ENCODE measurements at regions not wholly inside any gene's neighbourhood (a gene's known extent, or its start where the extent isn't known, plus 50 kb on each side); places are given as distances from the start of the nearest gene placed in this dataset.

DNA sequence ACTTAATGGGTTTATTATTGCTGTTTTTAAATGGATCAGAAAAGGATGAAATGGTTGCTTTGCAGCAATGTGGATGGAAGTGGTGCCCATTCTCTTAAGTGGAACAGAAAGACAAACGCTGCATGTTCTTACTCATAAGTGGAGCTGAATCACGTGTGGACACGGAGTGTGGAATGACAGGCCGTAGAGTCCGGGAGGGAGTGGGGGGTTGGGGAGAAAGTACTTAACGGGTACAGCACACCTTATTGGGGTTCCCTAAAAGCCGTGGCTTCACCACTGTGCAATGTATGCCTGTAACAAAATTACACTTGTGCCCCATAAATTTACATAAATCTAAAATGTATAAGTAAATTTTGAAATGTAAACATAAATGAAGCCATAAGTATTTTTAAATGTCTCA is 64.0 kb upstream of the CTDP1 start:
- peak in 3 of 5 donors; percentile 8 to 20 (median 12) for DNase-seq
- Histone ChIP-seq H3K9me3 (no peaks in the 10 kb centered on the region), H3K4me1 (ENCODE audit: insufficient read depth) (peaks cover 9% of the 10 kb centered on the region), H3K4me3 (no peak overlapping the region), H3K27me3 (no peaks in the 10 kb centered on the region), H3K27ac (no peak overlapping the region), H3K36me3 (no peaks in the 10 kb centered on the region)
- TF ChIP-seq EP300 (IDR thresholded peaks at IDR 0.05) (no peak), POLR2A (IDR thresholded peaks at IDR 0.05) (no peak)
- TF ChIP-seq, protein P1, sequence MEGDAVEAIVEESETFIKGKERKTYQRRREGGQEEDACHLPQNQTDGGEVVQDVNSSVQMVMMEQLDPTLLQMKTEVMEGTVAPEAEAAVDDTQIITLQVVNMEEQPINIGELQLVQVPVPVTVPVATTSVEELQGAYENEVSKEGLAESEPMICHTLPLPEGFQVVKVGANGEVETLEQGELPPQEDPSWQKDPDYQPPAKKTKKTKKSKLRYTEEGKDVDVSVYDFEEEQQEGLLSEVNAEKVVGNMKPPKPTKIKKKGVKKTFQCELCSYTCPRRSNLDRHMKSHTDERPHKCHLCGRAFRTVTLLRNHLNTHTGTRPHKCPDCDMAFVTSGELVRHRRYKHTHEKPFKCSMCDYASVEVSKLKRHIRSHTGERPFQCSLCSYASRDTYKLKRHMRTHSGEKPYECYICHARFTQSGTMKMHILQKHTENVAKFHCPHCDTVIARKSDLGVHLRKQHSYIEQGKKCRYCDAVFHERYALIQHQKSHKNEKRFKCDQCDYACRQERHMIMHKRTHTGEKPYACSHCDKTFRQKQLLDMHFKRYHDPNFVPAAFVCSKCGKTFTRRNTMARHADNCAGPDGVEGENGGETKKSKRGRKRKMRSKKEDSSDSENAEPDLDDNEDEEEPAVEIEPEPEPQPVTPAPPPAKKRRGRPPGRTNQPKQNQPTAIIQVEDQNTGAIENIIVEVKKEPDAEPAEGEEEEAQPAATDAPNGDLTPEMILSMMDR (IDR thresholded peaks at IDR 0.05): no peak
- 78 to 84% (median 80%) methylated on average over 7 of the region's 7 CpGs for WGBS, 3 donors
- intact Hi-C loops (cut with DNase I): no loop called here

DNA sequence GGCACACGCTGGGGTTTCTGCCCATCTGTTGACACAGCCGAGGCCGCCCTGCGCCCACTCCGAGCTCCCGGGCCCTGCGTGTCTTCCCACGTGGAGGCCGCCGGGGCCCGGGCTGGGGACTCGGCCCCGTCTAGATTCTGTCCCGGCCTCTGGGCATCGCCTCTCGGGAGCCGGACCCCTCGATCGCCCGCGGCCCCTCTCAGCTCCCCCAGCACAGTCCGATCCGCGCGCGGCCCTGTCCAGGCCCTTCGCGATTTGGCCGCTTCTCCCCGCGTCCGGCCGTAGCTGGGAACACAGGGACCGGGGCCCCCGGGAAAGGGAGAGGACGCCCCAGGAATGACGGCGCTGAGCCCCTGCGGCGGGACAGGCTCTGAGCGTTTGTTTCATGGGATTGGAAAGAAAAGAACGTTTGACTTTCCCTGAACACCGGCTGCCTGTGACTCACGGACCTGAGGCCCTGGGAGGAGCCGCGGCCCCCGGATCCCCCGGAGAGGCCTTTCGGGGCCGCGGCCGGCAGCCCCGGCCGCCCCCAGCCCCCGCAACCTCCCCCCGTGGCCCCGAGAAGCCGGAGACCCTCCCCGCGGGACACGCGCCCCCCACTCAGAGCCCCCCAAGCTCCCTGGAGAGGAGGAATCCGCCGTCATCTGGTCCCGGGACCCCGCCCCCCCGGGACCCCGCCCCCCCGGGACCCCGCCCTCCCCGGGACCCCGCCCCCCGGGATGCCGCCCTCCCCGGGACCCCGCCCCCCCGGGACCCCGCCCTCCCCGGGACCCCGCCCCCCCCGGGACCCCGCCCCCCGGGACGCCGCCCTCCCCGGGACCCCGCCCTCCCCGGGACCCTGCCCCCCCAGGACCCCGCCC is 62.7 kb upstream of the CTDP1 start:
- TF ChIP-seq POLR2A (IDR thresholded peaks at IDR 0.05) (no peak), EP300 (IDR thresholded peaks at IDR 0.05) (no peak)
- TF ChIP-seq, protein P1 (IDR thresholded peaks at IDR 0.05): no peak
- Histone ChIP-seq H3K27ac (peak overlapping the region in 1 of 2 donors; percentile 81), H3K9me3 (no peaks in the 10 kb centered on the region), H3K4me1 (ENCODE audit: insufficient read depth) (peaks cover 1% of the 10 kb centered on the region), H3K36me3 (no peaks in the 10 kb centered on the region), H3K27me3 (no peaks in the 10 kb centered on the region), H3K4me3 (no peak overlapping the region)
- intact Hi-C loops (cut with DNase I): no loop called here
- WGBS, 3 donors: 23 to 48% (median 45%) methylated on average over 46 to 81 of the region's 89 CpGs
- DNase-seq: peak in 4 of 5 donors; percentile 35 to 65 (median 48)

DNA sequence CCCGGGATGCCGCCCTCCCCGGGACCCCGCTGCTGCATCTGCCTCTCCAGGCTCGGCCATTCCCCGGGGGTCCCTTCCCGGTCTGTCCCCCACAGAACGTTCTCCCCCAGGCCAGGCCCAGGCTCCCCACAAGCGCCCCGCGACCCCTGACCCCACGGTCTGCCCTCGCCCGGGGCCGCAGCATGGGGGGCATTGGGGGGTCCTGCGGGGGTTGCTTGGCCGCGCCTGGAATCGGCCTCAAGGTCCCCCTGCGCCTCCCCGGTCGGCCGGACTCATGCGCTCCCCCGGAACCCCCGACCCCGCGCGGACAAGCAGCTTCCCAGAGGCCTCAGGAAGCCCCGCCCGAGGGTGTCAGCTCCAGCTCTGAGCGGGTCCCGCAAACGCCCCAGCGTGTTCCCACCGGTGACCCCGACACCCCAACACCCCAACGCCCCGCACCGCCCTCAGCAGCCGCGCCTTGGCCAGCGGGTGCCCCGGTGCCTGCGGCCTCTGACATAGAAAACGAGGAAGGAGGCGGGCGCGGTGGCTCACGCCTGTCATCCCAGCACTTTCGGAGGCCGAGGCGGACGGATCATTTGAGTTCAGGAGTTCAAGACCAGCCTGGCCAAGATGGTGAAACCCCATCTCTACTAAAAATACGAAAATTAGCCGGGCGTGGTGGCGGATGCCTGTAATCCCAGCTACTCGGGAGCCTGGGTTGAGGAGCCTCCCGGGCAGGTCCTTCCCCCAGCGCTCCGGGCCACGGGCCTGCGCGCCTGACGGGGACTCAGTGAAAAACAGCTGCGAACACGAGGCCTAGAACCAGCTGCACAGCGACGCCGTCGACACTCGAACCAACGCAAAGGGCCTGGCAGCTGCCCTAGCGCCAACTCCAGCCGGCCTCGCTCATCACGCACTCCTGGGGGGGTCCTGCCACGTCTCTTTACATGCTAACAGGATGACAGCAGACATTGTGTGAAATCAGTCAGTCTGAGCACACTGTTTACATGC is 61.8 kb upstream of the CTDP1 start:
- Histone ChIP-seq H3K4me3 (no peak overlapping the region), H3K36me3 (no peaks in the 10 kb centered on the region), H3K27ac (no peak overlapping the region), H3K27me3 (no peaks in the 10 kb centered on the region), H3K9me3 (no peaks in the 10 kb centered on the region), H3K4me1 (ENCODE audit: insufficient read depth) (peaks cover 1% of the 10 kb centered on the region)
- no peak for TF ChIP-seq POLR2A (IDR thresholded peaks at IDR 0.05)
- TF ChIP-seq EP300 (IDR thresholded peaks at IDR 0.05): no peak
- TF ChIP-seq, protein P1 (IDR thresholded peaks at IDR 0.05): no peak
- peak in 2 of 5 donors; percentile 40 to 52 for DNase-seq
- intact Hi-C loops (cut with DNase I): no loop called here
- 67 to 87% (median 81%) methylated on average over 46 to 79 of the region's 79 CpGs for WGBS, 3 donors

DNA sequence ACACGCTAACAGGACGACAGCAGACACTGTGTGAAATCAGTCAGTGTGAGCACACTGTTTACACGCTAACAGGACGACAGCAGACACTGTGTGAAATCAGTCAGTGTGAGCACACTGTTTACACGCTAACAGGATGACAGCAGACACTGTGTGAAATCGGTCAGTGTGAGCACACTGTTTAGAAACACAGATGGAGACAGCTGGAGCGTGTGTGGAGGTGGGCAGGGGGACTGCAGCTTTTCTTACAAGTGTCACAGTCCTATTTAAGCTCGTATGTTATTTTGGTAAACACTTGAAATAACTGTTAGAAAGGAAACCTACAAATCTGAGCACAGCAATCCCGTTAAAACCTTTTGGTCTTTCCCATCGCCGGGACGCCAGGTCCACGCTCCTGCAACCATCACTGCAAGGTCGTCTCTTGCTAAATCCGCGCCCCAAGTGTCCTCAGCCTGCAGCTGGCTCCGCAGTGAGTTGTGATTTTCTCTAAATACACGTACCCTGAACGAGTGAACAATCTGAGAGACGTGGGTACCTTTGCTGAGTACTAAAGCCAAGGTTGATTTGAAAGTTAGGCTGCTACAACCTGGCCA is 58.9 kb upstream of the CTDP1 start:
- no peaks in the 10 kb centered on the region for H3K27me3 ChIP-seq
- intact Hi-C loops (cut with DNase I): no loop called here
- no peak for DNase-seq
- H3K9me3 ChIP-seq: no peaks in the 10 kb centered on the region
- no peak overlapping the region for H3K27ac ChIP-seq
- no peak for TF ChIP-seq POLR2A (IDR thresholded peaks at IDR 0.05)
- TF ChIP-seq EP300 (IDR thresholded peaks at IDR 0.05): no peak
- TF ChIP-seq, protein P1 (IDR thresholded peaks at IDR 0.05): no peak
- WGBS, 3 donors: 38 to 62% (median 50%) methylated on average over 18 to 20 of the region's 20 CpGs
- H3K4me3 ChIP-seq: no peak overlapping the region
- no peaks in the 10 kb centered on the region for H3K36me3 ChIP-seq
- peaks cover 1% of the 10 kb centered on the region for H3K4me1 ChIP-seq (ENCODE audit: insufficient read depth)

Measured in ovary (tissue), 7 donors.